Mucosa of descending colon (tissue), 3 donors: ENCODE measurements at regions not wholly inside any gene's neighbourhood (a gene's known extent, or its start where the extent isn't known, plus 50 kb on each side); places are given as distances from the start of the nearest gene placed in this dataset.

Experiments
- ATAC-seq: fragments of 200-7000 bp; cut with Tn5 transposase; one replicate; pipeline ENCODE4 v1.9.1; 2020; ENCODE audit warnings: mild to moderate bottlenecking, moderate library complexity
- DNase-seq, 3 donors: peaks; one replicate each; pipeline ENCODE4 v3.0.0-alpha.2; 2020
- H3K36me3 ChIP-seq: fragments of 200-600 bp; one replicate; pipeline ENCODE4 v1.8.0; 2021; ENCODE audit warnings: low read depth, mild to moderate bottlenecking
- H3K4me1 ChIP-seq: fragments of 200-600 bp; one replicate; pipeline ENCODE4 v1.8.0; 2021; ENCODE audit warnings: low read depth, mild to moderate bottlenecking
- H3K4me3 ChIP-seq: fragments of 200-600 bp; one replicate; pipeline ENCODE4 v1.8.0; 2021; ENCODE audit warnings: mild to moderate bottlenecking
- H3K9me3 ChIP-seq: fragments of 200-600 bp; one replicate; pipeline ENCODE4 v1.8.0; 2021; ENCODE audit warnings: mild to moderate bottlenecking
- CTCF ChIP-seq: fragments of 200-600 bp; IDR thresholded peaks from one replicate; pipeline ENCODE4 v1.8.0; 2022; ENCODE audit warnings: antibody characterized with exemption, mild to moderate bottlenecking
- intact Hi-C, 2 donors: fragments of 100-400 bp; cut with DNase I in 1 of 2; cut with micrococcal nuclease in 1 of 2; formaldehyde crosslinking; loops; one replicate each; pipeline versions ENCODE4 v1.11.0 to v1.11.1; 2022; cut with DNase I, micrococcal nuclease
- donor health status: DM: no; HTN: no; CAD: no; lungs with moderate emphysema.
- donor health status: DM: no; HTN: no; CAD: no.
- donor health status: DM: no; HTN: yes; CAD: no.

GRCh38 chr13:37442996-37443395 is 155.6 kb downstream of the POSTN start:
- no peaks in the 10 kb centered on the region for H3K9me3 ChIP-seq
- no peaks in the 10 kb centered on the region for H3K36me3 ChIP-seq
- H3K4me3 ChIP-seq: no peak overlapping the region
- H3K4me1 ChIP-seq: no peaks in the 10 kb centered on the region
- TF ChIP-seq CTCF: no peak
- ATAC-seq: no peak
- no peak for DNase-seq
- intact Hi-C loops: no loop called here

GRCh38 chr13:37435881-37436280 is 162.7 kb downstream of the POSTN start:
- ATAC-seq: no peak
- TF ChIP-seq CTCF: no peak

GRCh38 chr13:37433086-37433485 is 165.5 kb downstream of the POSTN start:
- no peaks in the 10 kb centered on the region for H3K9me3 ChIP-seq
- intact Hi-C loops: no loop called here
- H3K36me3 ChIP-seq: no peaks in the 10 kb centered on the region
- no peak for TF ChIP-seq CTCF
- H3K4me1 ChIP-seq: no peaks in the 10 kb centered on the region
- no peak overlapping the region for H3K4me3 ChIP-seq
- DNase-seq (no peak), ATAC-seq (no peak)

More at GRCh38 chr13:37435881-37436280, 162.7 kb downstream of the POSTN start:
- Histone ChIP-seq H3K4me3 (no peak overlapping the region), H3K4me1 (no peaks in the 10 kb centered on the region), H3K9me3 (no peaks in the 10 kb centered on the region), H3K36me3 (no peaks in the 10 kb centered on the region)
- intact Hi-C loops: no loop called here
- no peak for DNase-seq

GRCh38 chr13:37429976-37430375 is 168.6 kb downstream of the POSTN start:
- TF ChIP-seq CTCF: no peak
- ATAC-seq (no peak), DNase-seq (no peak)
- Histone ChIP-seq H3K9me3 (no peaks in the 10 kb centered on the region), H3K4me1 (no peaks in the 10 kb centered on the region), H3K4me3 (no peak overlapping the region), H3K36me3 (no peaks in the 10 kb centered on the region)
- intact Hi-C loops: no loop called here

- Histone ChIP-seq H3K4me1 (no peaks in the 10 kb centered on the region), H3K4me3 (no peak overlapping the region), H3K36me3 (no peaks in the 10 kb centered on the region), H3K9me3 (no peaks in the 10 kb centered on the region)
- ATAC-seq (no peak), DNase-seq (no peak)
- intact Hi-C loops: no loop called here
- no peak for TF ChIP-seq CTCF
Observed at GRCh38 chr13:37427843-37428494, 170.6 kb downstream of the POSTN start.

- intact Hi-C loops: no loop called here
- DNase-seq (no peak), ATAC-seq (no peak)
- H3K36me3 ChIP-seq: no peaks in the 10 kb centered on the region
- no peak overlapping the region for H3K4me3 ChIP-seq
- no peaks in the 10 kb centered on the region for H3K9me3 ChIP-seq
- H3K4me1 ChIP-seq: no peaks in the 10 kb centered on the region
- TF ChIP-seq CTCF: no peak
Observed at GRCh38 chr13:37418490-37418889, 180.1 kb downstream of the POSTN start.
